A673 (cell line): ENCODE measurements at regions not wholly inside any gene's neighbourhood (a gene's known extent, or its start where the extent isn't known, plus 50 kb on each side); places are given as distances from the start of the nearest gene placed in this dataset.

Experiments
- BruUV-seq: library from RNA; stranded (reverse); fragments of 400-500 nt; replicated peaks from 2 replicates; lab custom pipeline; 2021; lab: Mats Ljungman, UMichigan
- CTCF ChIA-PET: fragments of 300-600 bp; sonication (Branson Sonifier 250); formaldehyde crosslinking; loops from one replicate; lab custom pipeline; 2022; ENCODE audit warnings: antibody characterized with exemption; lab: Charles Lee
- POLR2A ChIA-PET: fragments of 300-600 bp; sonication (Branson Sonifier 250); formaldehyde crosslinking; loops from one replicate; lab custom pipeline; 2022; ENCODE audit warnings: antibody characterized with exemption; ENCODE audit not compliant: low non-redundant PET; lab: Charles Lee
- DNase-seq: peaks from one replicate; pipeline ENCODE4 v3.0.0-alpha.2; 2015; ENCODE audit warnings: low spot score
- H3K27ac ChIP-seq: fragments of 200-600 bp; sonication (generic); 2 replicates; pipeline ENCODE4 v1.5.1; 2016; ENCODE audit warnings: mixed run types, low read depth, mild to moderate bottlenecking, mixed read lengths, antibody characterized with exemption, low read length; ENCODE audit not compliant: poor library complexity, severe bottlenecking
- H3K27me3 ChIP-seq: fragments of 200-600 bp; sonication (generic); replicated peaks from 2 replicates; pipeline ENCODE4 v1.6.1; 2017; ENCODE audit warnings: mixed run types, low read depth, mild to moderate bottlenecking, mixed read lengths, antibody characterized with exemption, low read length; ENCODE audit not compliant: insufficient read depth, poor library complexity
- H3K36me3 ChIP-seq: fragments of 200-600 bp; sonication (generic); 2 replicates; pipeline ENCODE4 v1.6.1; 2016; ENCODE audit warnings: mixed run types, mild to moderate bottlenecking, mixed read lengths, antibody characterized with exemption, low read length; ENCODE audit not compliant: insufficient read depth, poor library complexity, severe bottlenecking
- H3K4me1 ChIP-seq: fragments of 200-600 bp; sonication (generic); 2 replicates; pipeline ENCODE4 v1.6.1; 2017; ENCODE audit warnings: mixed run types, mild to moderate bottlenecking, mixed read lengths, antibody characterized with exemption, low read length; ENCODE audit not compliant: insufficient read depth, poor library complexity, severe bottlenecking
- H3K4me3 ChIP-seq: fragments of 200-600 bp; sonication (generic); 2 replicates; pipeline ENCODE4 v1.5.1; 2016; ENCODE audit warnings: low read depth, mixed run types, mild to moderate bottlenecking, mixed read lengths, low read length; ENCODE audit not compliant: poor library complexity, severe bottlenecking
- H3K9me3 ChIP-seq: fragments of 200-600 bp; sonication (generic); 2 replicates; pipeline ENCODE4 v1.6.1; 2016; ENCODE audit warnings: mixed run types, low read depth, mild to moderate bottlenecking, mixed read lengths, antibody characterized with exemption, low read length; ENCODE audit not compliant: poor library complexity, severe bottlenecking
- CTCF ChIP-seq: fragments of 300-800, 200-600 bp; sonication (generic); conservative IDR thresholded peaks from 2 replicates; pipeline ENCODE4 v1.5.1; 2017; ENCODE audit warnings: low read depth, mild to moderate bottlenecking, antibody characterized with exemption, low read length, moderate library complexity, mixed read lengths
- EZH2 ChIP-seq: fragments of 200-600 bp; sonication (generic); IDR thresholded peaks from 2 replicates; pipeline ENCODE4 v1.6.1; 2017; ENCODE audit warnings: borderline replicate concordance, low read depth, mild to moderate bottlenecking, mixed read lengths, antibody characterized with exemption, low read length; ENCODE audit not compliant: poor library complexity, severe bottlenecking
- intact Hi-C: fragments of 100-400 bp; cut with micrococcal nuclease; formaldehyde crosslinking; loops from one replicate; pipeline ENCODE4 v1.10.0; 2022; ENCODE audit not compliant: unreplicated experiment

DNA sequence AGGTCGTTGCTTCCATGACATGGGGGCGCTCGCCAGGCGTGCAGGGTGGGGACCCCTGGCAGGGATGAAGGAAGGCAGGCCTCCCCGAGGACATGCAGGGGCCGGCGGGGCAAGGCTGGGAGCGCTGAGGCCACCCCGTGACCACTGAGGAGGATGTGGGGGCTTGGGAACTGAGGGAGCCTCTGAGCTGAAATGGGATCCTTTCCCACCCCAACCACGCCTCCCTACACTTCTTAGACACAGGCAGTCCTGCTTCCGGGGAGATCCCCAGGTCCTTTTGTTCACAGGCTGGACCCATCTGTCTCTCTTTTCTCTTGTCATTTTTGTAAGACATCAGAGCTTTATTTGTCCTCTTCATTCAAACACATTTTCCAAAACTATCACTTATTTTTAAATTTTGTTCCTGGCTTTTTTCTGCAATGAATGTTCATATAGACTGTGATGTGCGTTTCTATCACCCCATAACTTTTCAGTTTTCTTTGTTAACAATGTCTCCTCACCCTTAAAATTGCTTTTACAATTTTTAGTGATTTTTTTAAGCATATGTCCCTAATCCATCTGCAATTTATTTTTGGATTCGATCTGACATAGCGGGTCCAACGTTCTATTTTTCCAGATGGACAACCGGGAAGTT, 156.7 kb upstream of the BACE2 start:
- Histone ChIP-seq H3K36me3 (no peaks in the 10 kb centered on the region), H3K4me1 (no peaks in the 10 kb centered on the region), H3K4me3 (no peak overlapping the region), H3K27me3 (no peaks in the 10 kb centered on the region), H3K27ac (no peak overlapping the region), H3K9me3 (peaks cover 12% of the 10 kb centered on the region)
- intact Hi-C loops: no loop called here
- no peak for DNase-seq
- CTCF ChIA-PET: no interaction called here
- TF ChIP-seq EZH2 (no peak), CTCF (no peak)
- POLR2A ChIA-PET: no interaction called here
- no TSS peak for BruUV-seq

- intact Hi-C loops: no loop called here
- H3K9me3 ChIP-seq: peaks cover 12% of the 10 kb centered on the region
- BruUV-seq: no TSS peak
- no peak overlapping the region for H3K4me3 ChIP-seq
- no peak for DNase-seq
- H3K27me3 ChIP-seq: no peaks in the 10 kb centered on the region
- no peaks in the 10 kb centered on the region for H3K36me3 ChIP-seq
- ChIA-PET POLR2A (no interaction called here), CTCF (no interaction called here)
- H3K4me1 ChIP-seq: no peaks in the 10 kb centered on the region
- H3K27ac ChIP-seq: no peak overlapping the region
- no peak for TF ChIP-seq EZH2
- no peak for TF ChIP-seq CTCF
Observed at GRCh38 chr21:41011951-41012366, 156.0 kb upstream of the BACE2 start.

- TF ChIP-seq EZH2: no peak
- TF ChIP-seq CTCF: no peak
- ChIA-PET POLR2A (no interaction called here), CTCF (no interaction called here)
- no peak for DNase-seq
- Histone ChIP-seq H3K4me1 (no peaks in the 10 kb centered on the region), H3K9me3 (peaks cover 12% of the 10 kb centered on the region), H3K27me3 (no peaks in the 10 kb centered on the region), H3K4me3 (no peak overlapping the region), H3K36me3 (no peaks in the 10 kb centered on the region), H3K27ac (no peak overlapping the region)
- intact Hi-C loops: no loop called here
- BruUV-seq: no TSS peak
Observed at GRCh38 chr21:41012425-41012824, 155.5 kb upstream of the BACE2 start.
